ENCODE measurements at regions not wholly inside any gene's neighbourhood (a gene's known extent, or its start where the extent isn't known, plus 50 kb on each side); places are given as distances from the start of the nearest gene placed in this dataset.
A peak's percentile ranks its signal among the peaks of the same experiment; 100 is the strongest.
"Not testable (repeated sequence)": the region's sequence is repeated elsewhere in the genome, so short reads cannot be mapped to it uniquely, and the experiment has no call there.

DNA sequence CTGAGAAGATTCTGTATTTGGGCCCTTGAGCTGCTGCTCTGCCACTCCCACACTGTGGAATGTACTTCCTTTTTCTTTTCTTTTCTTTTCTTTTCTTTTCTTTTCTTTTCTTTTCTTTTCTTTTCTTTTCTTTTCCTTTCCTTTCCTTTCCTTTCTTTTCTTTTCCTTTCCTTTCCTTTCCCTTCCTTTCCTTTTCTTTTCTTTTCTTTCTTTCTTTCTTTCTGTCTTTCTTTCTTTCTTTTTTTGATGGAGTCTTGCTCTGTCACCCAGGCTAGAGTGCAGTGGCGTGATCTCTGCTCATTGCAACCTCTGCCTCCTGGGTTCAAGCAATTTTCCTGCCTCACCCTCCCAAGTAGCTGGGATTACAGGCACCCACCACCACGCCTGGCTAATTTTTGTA lies 89.8 kb downstream of the DNAAF6 start:
- H3K4me3 ChIP-seq (ENCODE audit: control insufficient read depth, low read depth, low read length); DNase-seq (ENCODE audit: low read depth): not testable (repeated sequence)

DNA sequence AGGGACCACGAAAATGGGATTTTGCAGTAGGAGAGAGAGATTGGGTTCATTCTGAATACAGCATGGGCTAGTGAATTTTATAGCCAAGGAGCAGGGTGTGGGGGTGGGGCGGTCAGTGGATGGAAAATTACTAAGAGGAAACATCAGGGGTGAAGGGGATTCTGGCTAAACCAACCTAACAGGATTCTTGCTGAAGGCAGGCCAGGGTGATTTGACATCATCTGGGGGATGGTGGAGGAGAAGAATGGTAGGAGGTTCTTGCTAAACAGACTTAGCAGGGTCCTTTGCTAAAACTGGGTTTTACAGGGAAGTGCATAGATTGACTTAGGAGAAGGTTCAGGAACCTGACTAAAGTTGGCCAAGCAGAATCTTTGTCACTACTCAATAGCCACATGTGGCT lies 91.9 kb downstream of the DNAAF6 start:
- no peak for DNase-seq (ENCODE audit: low read depth)
- TF ChIP-seq, protein P1, sequence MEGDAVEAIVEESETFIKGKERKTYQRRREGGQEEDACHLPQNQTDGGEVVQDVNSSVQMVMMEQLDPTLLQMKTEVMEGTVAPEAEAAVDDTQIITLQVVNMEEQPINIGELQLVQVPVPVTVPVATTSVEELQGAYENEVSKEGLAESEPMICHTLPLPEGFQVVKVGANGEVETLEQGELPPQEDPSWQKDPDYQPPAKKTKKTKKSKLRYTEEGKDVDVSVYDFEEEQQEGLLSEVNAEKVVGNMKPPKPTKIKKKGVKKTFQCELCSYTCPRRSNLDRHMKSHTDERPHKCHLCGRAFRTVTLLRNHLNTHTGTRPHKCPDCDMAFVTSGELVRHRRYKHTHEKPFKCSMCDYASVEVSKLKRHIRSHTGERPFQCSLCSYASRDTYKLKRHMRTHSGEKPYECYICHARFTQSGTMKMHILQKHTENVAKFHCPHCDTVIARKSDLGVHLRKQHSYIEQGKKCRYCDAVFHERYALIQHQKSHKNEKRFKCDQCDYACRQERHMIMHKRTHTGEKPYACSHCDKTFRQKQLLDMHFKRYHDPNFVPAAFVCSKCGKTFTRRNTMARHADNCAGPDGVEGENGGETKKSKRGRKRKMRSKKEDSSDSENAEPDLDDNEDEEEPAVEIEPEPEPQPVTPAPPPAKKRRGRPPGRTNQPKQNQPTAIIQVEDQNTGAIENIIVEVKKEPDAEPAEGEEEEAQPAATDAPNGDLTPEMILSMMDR (conservative IDR thresholded peaks at IDR 0.05; ENCODE audit: control insufficient read depth, insufficient read depth, low read depth, low read length), result no peak
- no peak overlapping the region for H3K4me3 ChIP-seq (ENCODE audit: control insufficient read depth, low read depth, low read length)

DNA sequence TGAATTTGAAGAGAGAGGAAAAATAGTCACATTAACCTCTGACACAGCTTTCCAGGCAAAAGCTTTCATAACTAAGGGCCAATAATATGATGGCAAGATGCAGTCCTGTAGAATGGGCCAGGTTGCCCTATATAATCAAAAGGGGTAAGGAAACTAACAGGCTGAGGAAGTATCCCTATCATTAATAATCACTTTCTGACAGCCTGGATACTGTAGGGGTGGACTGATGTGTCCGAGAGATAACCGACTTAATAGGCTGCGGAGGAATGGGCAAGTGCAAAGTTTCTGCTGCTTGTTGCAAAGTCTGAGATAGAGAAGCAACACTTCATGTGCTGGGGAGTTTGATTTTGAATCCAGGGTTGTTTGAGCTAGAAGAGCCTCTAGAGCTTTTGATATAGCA lies 94.8 kb downstream of the DNAAF6 start:
- TF ChIP-seq, protein P1 (conservative IDR thresholded peaks at IDR 0.05; ENCODE audit: control insufficient read depth, insufficient read depth, low read depth, low read length), result no peak
- H3K4me3 ChIP-seq (ENCODE audit: control insufficient read depth, low read depth, low read length), result no peak overlapping the region
- no peak for DNase-seq (ENCODE audit: low read depth)

DNA sequence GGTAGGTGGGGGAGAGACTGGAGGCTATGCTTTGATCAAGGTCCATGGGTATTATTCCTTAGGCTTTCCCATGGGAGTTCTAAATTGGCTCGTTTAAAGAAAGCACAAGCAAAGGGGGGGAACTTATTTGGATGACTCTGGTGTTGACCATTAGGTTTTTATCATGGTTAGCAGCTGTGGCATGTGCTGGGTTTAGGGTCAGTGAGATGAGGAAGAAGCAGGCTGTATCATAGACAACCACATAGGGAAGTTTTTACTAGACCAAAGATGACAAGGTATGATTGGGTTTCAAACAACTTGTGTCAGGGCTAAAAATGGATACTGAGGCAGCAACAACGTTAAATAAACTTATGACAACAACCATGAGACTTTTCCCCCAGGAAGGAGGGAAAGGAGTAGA lies 97.7 kb downstream of the DNAAF6 start:
- TF ChIP-seq, protein P1 (conservative IDR thresholded peaks at IDR 0.05; ENCODE audit: control insufficient read depth, insufficient read depth, low read depth, low read length), result no peak
- DNase-seq (ENCODE audit: low read depth), result no peak
- H3K4me3 ChIP-seq (ENCODE audit: control insufficient read depth, low read depth, low read length), result no peak overlapping the region

DNA sequence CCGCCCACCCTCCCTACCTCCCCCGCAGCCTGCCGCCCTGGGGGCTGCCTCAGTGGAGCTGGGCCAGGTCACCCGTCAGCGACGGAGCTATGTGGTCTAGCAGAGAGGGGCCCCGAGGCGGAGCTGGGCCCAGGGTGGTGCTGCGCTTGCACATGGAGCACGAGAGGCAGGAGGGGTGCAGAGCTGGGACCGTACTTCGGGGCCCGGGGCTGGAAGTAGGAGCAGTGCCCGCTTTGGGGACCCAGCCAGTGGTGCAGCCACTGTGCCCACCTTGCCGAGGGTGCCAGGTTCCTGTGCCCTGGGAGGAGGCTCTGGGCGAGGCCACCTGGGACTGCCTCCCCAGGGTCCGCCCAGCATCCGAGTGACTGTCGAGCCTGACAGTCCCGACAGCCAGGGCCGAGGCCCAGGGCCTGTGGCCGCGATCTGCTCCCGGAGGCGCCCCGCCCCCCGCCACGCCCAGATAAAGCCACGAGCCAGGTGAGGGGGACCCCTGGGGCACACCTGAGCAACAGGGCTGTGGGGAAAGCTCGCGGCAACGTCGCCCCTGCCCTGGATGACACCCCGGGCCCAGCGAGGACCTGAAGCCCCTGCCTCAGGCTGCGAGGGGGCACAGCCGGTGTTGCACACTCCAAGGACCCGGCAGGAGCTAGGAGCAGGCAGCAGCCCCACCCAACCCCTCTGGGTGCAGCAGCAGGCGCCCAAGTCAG lies 117.5 kb downstream of the DNAAF6 start:
- TF ChIP-seq, protein P1 (conservative IDR thresholded peaks at IDR 0.05; ENCODE audit: control insufficient read depth, insufficient read depth, low read depth, low read length), result no peak
- no peak for DNase-seq (ENCODE audit: low read depth)
- no peak overlapping the region for H3K4me3 ChIP-seq (ENCODE audit: control insufficient read depth, low read depth, low read length)

DNA sequence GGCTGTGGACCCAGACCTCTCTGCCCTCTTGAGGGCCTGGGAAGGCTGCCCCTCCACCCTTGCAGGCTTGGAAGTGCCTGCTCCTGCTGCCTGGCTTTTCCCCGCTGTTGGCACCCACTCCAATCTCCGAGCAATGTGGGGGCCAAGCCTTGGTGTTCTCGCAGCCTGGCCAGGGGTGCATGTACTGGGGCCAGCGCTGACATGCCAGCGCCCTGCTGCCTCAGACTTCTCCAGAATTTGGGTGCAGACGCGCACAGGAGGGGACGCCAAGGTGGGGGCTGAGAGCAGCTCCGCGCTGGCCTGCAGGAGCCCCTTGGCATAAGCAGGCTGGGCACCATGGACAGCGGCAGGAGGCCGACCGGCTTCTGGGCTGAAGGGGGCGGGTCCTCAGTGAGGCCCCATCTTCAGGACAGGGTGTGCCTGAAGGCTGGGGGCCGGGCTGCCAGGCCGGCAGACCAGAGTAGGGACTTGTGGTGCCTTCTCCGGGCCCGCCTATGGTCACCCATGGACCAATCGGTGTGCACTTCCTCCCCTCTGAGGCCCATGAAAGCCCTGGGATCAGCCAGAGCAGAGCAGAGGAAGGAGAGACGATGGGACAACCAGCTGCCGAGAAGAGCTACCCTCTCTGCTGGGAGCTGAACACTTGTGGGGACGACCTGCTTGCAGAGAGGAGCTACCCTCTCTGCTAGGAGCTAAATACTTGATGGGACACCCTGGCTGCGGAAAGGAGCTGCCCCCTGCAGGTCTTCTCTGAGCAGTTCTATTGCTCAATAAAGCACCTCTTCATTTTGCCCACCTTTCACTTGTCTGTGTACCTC lies 118.3 kb downstream of the DNAAF6 start:
- TF ChIP-seq, protein P1 (conservative IDR thresholded peaks at IDR 0.05; ENCODE audit: control insufficient read depth, insufficient read depth, low read depth, low read length), result peak; percentile 24
- peak; percentile 14 for DNase-seq (ENCODE audit: low read depth)
- no peak overlapping the region for H3K4me3 ChIP-seq (ENCODE audit: control insufficient read depth, low read depth, low read length)

DNA sequence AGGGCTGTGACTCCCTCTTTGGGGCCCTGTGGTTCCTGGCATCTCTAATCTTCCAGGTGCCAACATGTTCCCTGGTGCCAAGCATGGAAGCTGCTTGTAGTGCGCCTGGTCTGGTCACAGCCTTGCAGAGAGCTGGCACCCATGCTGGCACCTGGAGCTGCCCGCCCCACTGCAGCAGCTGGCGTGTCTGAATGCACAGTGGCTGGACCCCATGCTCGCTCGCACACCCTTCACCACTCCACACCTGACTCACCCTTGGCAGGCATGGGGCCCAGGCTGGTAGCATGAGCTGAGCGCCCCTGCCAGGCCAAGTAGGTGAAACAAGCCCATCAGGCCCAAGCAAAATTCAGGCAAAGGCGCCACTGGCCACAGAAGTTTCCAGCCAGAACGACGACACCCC lies 119.1 kb downstream of the DNAAF6 start:
- TF ChIP-seq, protein P1 (conservative IDR thresholded peaks at IDR 0.05; ENCODE audit: control insufficient read depth, insufficient read depth, low read depth, low read length), result no peak
- no peak overlapping the region for H3K4me3 ChIP-seq (ENCODE audit: control insufficient read depth, low read depth, low read length)
- no peak for DNase-seq (ENCODE audit: low read depth)

Data from fibroblast of mammary gland (primary cell).